IMR-90 (cell line): ENCODE measurements at regions not wholly inside any gene's neighbourhood (a gene's known extent, or its start where the extent isn't known, plus 50 kb on each side); places are given as distances from the start of the nearest gene placed in this dataset.

Experiments used
- CEBPB ChIP-seq: IDR thresholded peaks from 2 replicates; pipeline ENCODE4 v1.6.1; 2012; ENCODE audit warnings: low read depth, low read length, improper control_type of control experiment
- CTCF ChIP-seq: conservative IDR thresholded peaks from 2 replicates; pipeline ENCODE4 v1.5.1; 2012; ENCODE audit warnings: mild to moderate bottlenecking, low read depth, low read length, improper control_type of control experiment
- ELK1 ChIP-seq: fragments of 150-350 bp; IDR thresholded peaks from 2 replicates; pipeline ENCODE4 v1.6.1; 2016; ENCODE audit warnings: low read depth, mild to moderate bottlenecking, low read length, moderate library complexity, borderline replicate concordance
- FOS ChIP-seq: fragments of 150-350 bp; IDR thresholded peaks from 2 replicates; pipeline ENCODE4 v1.6.1; 2016; ENCODE audit warnings: low read depth, low read length
- MAFK ChIP-seq: IDR thresholded peaks from 2 replicates; pipeline ENCODE4 v1.6.1; 2012; ENCODE audit warnings: low read depth, low read length, improper control_type of control experiment
- MAZ ChIP-seq: IDR thresholded peaks from 2 replicates; pipeline ENCODE4 v1.6.1; 2012; ENCODE audit warnings: low read depth, mild to moderate bottlenecking, low read length, improper control_type of control experiment, moderate library complexity, borderline replicate concordance
- MXI1 ChIP-seq: IDR thresholded peaks from 2 replicates; pipeline ENCODE4 v1.6.1; 2012; ENCODE audit warnings: low read depth, mild to moderate bottlenecking, low read length, moderate library complexity, borderline replicate concordance
- POLR2A ChIP-seq: IDR thresholded peaks from 2 replicates; pipeline ENCODE4 v1.6.1; 2012; ENCODE audit warnings: mild to moderate bottlenecking, low read depth, low read length
- RAD21 ChIP-seq: IDR thresholded peaks from 2 replicates; pipeline ENCODE4 v1.6.1; 2012; ENCODE audit warnings: low read length, improper control_type of control experiment
- RFX5 ChIP-seq: IDR thresholded peaks from 2 replicates; pipeline ENCODE4 v1.8.0; 2012; ENCODE audit warnings: low read depth, mild to moderate bottlenecking, low read length, moderate library complexity
- SMC3 ChIP-seq: fragments of 150-350 bp; IDR thresholded peaks from 2 replicates; pipeline ENCODE4 v1.6.1; 2016; ENCODE audit warnings: low read depth, mild to moderate bottlenecking, antibody characterized with exemption, low read length, moderate library complexity
- TF ChIP-seq, protein P1 (sequence below): fragments of 150-350 bp; IDR thresholded peaks from 2 replicates; pipeline ENCODE4 v1.6.1; 2017; ENCODE audit warnings: mild to moderate bottlenecking, antibody characterized with exemption, low read length, low read depth

DNA sequence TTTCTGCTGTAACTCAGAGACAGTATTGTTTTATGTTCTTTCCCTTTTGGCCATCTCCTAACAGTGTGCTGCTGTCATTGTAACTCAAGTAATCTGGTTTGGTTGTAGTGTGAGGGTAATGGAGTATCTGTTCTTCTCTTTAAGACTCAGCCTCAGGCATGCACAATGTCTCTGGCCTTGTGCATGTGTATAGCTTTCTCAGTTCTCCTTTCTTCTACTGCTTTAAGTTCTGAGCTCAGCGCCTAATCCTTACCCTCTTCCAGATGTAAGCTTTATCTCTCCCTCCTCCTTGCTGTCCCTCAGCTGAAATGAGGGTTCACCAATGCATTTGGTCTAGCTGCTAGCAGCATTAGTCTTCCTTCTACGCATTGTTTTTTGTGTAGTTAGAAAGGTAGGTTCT lies 1420.4 kb upstream of the PRMT6 start:
- TF ChIP-seq CEBPB (no peak), MAFK (no peak), CTCF (no peak), ELK1 (no peak), MAZ (no peak), SMC3 (no peak), POLR2A (no peak), RAD21 (no peak), MXI1 (no peak), FOS (no peak), RFX5 (no peak)
- TF ChIP-seq, protein P1, sequence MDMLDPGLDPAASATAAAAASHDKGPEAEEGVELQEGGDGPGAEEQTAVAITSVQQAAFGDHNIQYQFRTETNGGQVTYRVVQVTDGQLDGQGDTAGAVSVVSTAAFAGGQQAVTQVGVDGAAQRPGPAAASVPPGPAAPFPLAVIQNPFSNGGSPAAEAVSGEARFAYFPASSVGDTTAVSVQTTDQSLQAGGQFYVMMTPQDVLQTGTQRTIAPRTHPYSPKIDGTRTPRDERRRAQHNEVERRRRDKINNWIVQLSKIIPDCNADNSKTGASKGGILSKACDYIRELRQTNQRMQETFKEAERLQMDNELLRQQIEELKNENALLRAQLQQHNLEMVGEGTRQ = no peak
